GM21825 (cell line): ENCODE measurements at regions not wholly inside any gene's neighbourhood (a gene's known extent, or its start where the extent isn't known, plus 50 kb on each side); places are given as distances from the start of the nearest gene placed in this dataset.

Source experiments
- ATAC-seq: cut with Tn5 transposase; IDR thresholded peaks from one replicate; pipeline ENCODE4 v1.9.1; 2021; ENCODE audit warnings: mild to moderate bottlenecking, moderate library complexity; ENCODE audit not compliant: unreplicated experiment

DNA sequence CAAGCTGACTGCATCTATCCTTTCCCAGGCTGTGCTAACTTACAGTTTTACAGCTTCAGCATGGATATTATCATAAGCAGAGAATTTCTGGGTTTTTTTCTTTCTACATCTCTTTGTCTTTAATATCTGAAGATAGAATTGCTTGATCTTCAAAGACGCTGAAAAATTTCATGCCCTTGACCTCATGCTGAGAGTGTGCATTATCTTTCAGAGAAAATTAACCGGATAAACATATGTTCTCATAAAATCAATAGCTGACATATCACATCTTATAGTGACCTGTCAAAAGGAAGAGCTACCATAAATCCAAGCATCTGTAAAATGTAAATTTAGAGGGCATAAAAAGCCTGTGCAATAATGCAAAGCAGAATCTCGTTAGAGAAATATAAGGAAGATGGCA lies 1704.1 kb upstream of the FLRT2 start:
- no peak for ATAC-seq

DNA sequence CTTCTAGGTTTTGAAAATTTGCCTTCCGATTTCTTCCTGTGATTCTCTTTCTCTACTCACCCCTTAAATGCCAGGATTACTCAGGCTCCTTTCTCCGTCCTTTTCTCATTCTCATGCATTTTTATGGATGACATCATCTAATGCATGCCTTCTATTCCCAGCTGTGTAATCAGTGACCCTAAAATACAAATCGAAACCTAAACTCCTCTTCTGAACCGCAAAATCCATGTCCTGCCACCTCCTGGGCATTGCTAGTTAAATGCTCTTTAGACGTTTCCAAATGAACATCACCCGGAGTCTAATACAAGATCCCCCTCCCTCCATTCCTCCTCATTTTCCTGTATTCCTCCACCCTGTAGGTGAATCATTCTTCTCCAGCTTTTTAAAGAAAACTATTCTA lies 1703.1 kb upstream of the FLRT2 start:
- no peak for ATAC-seq

DNA sequence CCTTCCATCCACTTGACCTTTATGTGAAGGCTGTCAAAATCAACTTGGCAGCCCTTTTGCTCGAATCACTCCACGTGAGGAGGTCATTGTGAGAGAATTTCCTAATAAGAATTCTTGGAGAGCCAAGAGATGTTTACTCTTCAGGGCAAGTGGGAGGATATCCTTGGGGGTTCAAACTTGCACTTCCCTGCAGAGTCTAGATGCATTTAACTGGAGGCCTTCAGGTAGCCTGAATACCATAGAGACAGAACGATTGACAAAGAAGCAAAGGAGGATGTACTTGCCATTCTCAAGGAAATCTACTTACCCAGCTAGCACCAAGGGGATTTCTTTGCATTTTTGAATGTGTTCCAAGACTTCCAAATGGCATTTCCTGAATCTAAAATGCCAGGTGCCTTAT lies 1702.6 kb upstream of the FLRT2 start:
- no peak for ATAC-seq

GRCh38 chr14:83828406-83828805 lies 1701.5 kb upstream of the FLRT2 start:
- ATAC-seq: no peak

- no peak for ATAC-seq
Observed at GRCh38 chr14:83830316-83830715, 1699.6 kb upstream of the FLRT2 start.

DNA sequence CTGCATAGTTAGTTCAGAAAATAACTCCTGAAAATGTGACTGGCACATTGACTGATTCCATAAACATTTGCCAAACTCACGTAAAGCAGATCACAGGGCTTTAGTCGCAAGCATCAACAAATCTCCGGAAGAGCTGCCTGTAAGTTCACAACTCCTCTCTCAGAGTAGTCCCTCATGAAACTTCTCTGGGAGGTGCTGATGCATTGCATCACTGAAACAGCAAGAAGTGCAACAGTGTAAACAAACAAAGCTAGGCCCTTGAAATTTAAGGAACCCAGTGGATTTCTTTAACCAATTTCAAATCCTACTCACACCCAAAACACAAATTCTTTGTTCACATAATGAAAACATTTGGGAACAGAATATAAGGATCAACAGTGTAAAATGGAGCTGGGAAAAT lies 1691.7 kb upstream of the FLRT2 start:
- ATAC-seq: no peak

DNA sequence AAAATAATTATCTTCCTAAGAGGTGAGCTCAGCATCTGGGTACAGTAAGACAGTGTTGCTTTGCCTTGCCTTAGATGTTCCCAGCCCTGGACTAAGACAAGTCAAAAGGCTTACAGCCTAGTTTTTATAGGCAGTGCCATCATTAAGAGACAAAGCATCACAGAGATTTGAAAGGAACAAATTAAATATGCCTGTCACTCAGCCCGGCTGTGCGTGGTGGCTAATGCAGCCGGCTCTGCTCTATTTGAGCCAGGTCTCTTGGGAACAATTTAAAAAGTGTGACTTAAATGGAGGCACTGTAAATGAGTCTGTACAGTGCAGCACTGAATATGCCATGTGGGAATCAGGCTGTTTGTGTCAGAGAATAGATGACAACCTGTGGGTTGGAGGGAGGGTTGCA lies 1687.4 kb upstream of the FLRT2 start:
- no peak for ATAC-seq

DNA sequence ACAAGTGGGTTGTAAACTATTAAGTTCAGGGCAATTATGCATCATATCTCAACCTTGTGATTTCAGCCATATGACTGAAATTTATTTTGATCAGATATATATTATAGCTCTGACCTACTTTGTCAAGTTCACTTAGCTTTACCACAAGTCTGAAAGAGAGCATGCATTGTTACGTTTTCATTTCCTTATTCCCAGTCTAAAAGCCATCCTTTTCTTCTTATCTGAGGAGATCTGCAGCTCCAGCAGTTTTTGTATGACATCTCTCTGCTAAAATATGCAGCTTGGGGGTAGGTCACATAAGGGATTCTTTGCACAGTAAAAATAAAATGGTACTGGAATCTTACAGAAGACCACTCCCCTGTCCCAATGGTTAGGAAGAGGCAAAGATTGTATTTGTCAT lies 1682.8 kb upstream of the FLRT2 start:
- ATAC-seq: no peak

DNA sequence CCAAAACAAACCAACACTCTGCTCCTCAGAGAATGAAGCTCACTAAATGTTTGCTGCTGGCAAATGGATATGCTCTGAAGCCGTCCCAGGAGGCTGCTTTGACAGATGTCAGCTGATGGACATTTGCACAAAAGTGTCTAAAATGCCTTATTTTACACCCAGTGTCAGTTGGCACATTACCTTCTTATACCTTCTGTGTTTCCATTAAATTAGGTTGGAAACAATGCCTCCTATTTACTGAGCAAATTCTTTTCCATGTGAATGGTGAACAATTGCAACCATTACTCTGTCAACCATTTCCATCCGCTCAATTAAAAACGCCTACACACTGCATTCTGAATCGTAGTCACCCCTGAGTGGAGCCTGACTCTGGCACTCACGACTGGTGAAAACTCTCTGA lies 1679.9 kb upstream of the FLRT2 start:
- no peak for ATAC-seq

- no peak for ATAC-seq
Observed at GRCh38 chr14:83856334-83856733, 1673.6 kb upstream of the FLRT2 start.

DNA sequence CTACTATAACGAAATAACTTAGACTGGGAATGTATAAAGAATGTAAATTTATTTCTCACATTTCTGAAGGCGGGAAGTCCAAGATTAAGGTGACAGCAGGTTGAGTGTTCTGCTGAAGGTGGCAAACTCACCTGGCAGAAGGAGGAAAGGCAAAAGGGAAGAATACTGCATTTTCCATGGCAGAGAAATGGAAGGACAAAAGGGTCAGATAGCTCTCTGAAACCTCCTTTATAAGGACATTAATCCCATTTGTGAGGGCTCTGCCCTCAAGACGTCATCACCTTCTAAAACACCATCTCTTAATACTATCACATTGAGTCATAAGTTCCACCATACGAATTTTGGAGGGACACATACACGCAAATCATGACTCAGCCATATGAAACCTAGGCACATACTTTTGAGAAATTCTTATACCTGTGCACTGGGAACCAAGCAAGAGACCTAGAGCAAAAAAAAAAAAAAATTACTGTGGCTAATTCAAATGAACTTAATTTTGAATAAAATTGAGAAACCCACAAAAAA lies 1669.3 kb upstream of the FLRT2 start:
- ATAC-seq: no peak

GRCh38 chr14:83863042-83863774 lies 1666.7 kb upstream of the FLRT2 start:
- no peak for ATAC-seq

DNA sequence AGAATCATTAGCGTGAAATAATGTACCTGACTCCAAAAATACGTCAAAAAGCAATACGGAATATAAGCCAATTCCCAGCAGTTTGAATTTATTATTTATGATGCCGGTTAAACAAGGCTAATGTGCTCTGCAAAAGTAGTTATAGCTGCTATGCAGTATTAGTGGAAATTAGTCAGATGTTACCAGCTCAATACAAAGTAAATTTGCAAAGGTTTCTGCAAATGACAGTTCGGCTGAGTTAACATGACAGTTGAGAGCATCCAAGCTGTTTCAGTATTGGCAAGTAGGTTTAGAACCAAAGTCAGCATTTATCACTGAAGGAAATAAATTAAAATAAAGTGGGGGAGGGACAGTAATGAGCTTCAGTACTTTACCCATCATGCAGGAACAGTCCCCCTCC lies 1665.8 kb upstream of the FLRT2 start:
- no peak for ATAC-seq

GRCh38 chr14:83867566-83868225 lies 1662.2 kb upstream of the FLRT2 start:
- ATAC-seq: no peak

- no peak for ATAC-seq
Observed at GRCh38 chr14:83870546-83871270, 1659.2 kb upstream of the FLRT2 start.

GRCh38 chr14:83873669-83874068 lies 1656.3 kb upstream of the FLRT2 start:
- no peak for ATAC-seq

DNA sequence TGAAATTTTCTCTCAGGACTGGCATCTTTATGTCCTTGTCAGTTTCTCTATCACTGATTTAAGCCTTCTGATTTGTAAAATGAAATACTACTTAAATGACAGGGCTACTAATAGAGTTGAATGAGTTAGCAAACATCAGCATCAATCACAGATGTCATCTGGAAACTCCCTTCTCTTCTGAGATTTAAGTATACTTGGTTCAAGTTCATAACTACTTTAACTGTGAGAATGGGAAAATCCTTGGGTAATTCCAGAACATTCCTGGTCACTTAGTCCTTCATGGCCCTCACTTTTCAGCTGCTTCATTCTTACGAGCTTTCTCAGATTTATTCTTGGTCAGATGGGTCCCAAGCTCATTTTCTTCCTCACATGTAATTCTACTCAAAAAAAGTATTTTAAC lies 1655.3 kb upstream of the FLRT2 start:
- ATAC-seq: no peak

GRCh38 chr14:83883732-83884131 lies 1646.2 kb upstream of the FLRT2 start:
- ATAC-seq: no peak

DNA sequence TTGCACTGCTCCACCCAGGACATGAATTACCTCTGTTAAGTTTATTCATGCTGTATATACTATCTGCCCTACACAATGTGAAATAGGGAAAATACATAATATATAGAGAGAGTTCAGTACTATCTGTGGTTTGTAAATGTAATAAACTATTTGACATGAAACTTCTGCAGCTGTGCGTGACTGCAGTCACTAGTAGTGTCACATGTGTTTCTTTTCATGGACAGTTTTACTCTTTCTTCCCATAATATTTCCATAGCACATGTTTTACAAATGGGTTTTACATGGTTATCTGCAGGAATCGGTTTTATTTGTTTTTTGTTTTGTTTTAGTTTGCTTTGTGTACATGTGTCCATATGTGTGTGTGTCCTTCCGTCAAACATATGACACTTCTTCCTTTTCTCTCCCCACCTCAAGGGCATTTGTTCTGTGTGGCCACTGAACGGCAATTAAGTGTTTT lies 1644.1 kb upstream of the FLRT2 start:
- no peak for ATAC-seq

GRCh38 chr14:83887866-83888265 lies 1642.1 kb upstream of the FLRT2 start:
- ATAC-seq: no peak

- ATAC-seq: no peak
Observed at GRCh38 chr14:83893447-83893846, 1636.5 kb upstream of the FLRT2 start.

- no peak for ATAC-seq
Observed at GRCh38 chr14:83894568-83894967, 1635.4 kb upstream of the FLRT2 start.
